ENCODE measurements at regions not wholly inside any gene's neighbourhood (a gene's known extent, or its start where the extent isn't known, plus 50 kb on each side); places are given as distances from the start of the nearest gene placed in this dataset.
A peak's percentile ranks its signal among the peaks of the same experiment; 100 is the strongest.

DNA sequence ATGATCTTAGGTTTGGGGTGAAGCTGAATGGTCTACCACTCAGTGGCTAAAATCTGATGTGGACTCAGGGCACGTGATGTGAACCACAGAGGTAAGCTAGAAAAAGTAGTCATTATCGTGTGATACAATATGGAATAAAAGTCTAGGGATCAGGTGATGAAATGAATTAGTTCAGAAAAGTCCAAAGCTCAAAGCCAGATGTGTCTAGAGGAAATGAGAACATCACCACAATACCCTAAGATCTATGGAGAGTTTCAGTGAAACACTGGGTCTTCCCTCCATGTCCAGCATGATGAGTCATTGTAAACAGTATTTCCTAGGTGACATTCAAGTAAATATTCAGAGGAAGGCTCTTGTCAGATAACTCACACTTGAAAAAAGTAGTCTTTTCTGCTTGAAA lies 1257.4 kb upstream of the ZEB2 start:
- Histone ChIP-seq H3K27me3 (no peaks in the 10 kb centered on the region), H3K9ac (no peak overlapping the region), H3K27ac (peak overlapping the region in 1 of 11 experiments; percentile 8; a peak in 1 of 22 replicates), H3K9me3 (replicated peaks in 1 of 11) (no peaks in the 10 kb centered on the region), H3K4me3 (no peak overlapping the region), H4K20me1 (no peaks in the 10 kb centered on the region), H3K4me1 (no peaks in the 10 kb centered on the region), H3K4me2 (0 out of 22 replicates have a peak overlapping the region, but pooled peaks of 1 of the 11 experiments have one; percentile 0), H3K36me3 (no peaks in the 10 kb centered on the region)
- TF ChIP-seq Cebpa-rat (IDR thresholded peaks at IDR 0.05), result no peak

DNA sequence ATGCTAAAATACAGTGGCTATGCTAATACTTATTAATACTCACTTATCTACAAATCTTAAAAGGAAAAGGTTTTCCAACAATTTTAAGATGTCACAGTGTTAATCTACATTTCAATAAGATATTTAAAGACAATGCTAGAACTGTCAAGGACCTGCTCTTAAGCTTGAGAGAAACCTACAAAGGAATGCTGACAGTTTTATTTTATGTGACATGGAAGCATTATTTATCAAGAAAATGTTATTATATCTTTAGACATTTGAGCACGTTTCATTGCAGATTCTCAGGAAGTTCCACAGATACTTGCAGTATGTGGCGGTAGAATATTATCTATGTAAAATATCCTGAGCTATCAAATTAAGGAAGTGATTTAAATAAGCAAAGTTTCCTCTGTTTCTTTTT lies 1255.7 kb upstream of the ZEB2 start:
- Histone ChIP-seq H3K4me1 (peaks cover 0 to 9% (median 0%) of the 10 kb centered on the region in 10 experiments; a peak in 1 of 20 replicates), H3K4me3 (no peak overlapping the region), H3K36me3 (no peaks in the 10 kb centered on the region), H3K4me2 (no peak overlapping the region), H3K9ac (no peak overlapping the region), H3K27ac (no peak overlapping the region), H3K9me3 (replicated peaks in 1 of 11) (no peaks in the 10 kb centered on the region), H3K27me3 (no peaks in the 10 kb centered on the region), H4K20me1 (no peaks in the 10 kb centered on the region)
- TF ChIP-seq Cebpa-rat (IDR thresholded peaks at IDR 0.05), result no peak

DNA sequence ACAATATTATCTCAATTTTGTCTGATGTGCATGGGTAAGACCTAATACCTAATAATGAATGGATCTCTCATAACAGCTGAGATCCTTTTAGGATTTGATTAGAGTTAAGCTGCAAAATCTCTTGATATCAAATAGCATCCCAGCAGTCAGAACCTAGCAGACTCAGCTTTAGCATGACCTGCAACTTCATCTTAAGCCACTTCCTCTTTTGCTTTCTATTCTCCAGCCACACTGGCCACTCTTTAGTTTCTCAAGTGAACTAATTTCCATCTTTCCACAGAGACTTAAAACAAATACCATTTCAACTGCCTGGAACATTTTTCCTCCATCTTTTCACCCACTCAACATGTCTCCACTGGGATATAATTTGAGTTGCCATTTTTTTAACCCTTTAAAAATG lies 1251.6 kb upstream of the ZEB2 start:
- no peak overlapping the region for H3K4me2 ChIP-seq

DNA sequence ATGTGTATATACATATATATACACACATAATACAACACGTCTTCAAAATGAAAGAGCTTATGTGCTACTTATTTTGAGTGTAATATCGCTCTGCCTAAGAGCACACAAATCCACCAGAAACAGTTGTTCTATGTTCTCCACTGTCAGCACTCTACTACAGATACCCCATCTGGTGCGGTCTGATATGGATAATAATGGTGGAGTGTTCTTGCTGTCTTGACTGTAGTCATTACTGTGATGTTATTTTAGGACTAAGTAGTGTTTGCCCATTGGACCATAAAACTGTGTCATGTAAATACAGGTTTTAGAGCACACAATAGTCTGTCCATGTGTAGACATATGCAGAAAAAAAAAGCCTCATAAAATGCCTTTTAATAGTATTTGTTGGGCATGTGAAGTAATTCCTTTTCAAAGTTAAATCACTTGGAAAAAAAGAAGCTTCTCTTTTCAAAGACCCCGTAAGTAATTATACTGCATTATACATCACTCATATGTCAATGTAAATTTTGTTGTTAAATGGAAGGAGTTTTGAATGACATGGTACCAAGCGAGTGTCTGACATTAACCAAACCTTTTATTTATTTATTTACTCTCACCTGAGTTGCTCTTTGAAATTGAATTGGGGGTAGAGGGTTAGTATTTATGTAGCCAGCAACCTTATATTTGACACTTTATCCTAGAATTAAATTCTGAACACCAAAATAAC lies 1249.2 kb upstream of the ZEB2 start:
- Histone ChIP-seq H3K36me3 (no peaks in the 10 kb centered on the region), H3K27ac (no peak overlapping the region), H3K9ac (no peak overlapping the region), H3K4me3 (no peak overlapping the region), H3K27me3 (no peaks in the 10 kb centered on the region), H4K20me1 (no peaks in the 10 kb centered on the region), H3K4me2 (no peak overlapping the region), H3K4me1 (peaks cover 0 to 9% (median 0%) of the 10 kb centered on the region in 10 experiments; a peak in 1 of 20 replicates), H3K9me3 (replicated peaks in 1 of 11) (no peaks in the 10 kb centered on the region)
- TF ChIP-seq Cebpa-rat (IDR thresholded peaks at IDR 0.05), result no peak

More for the DNA sequence above, 1251.6 kb upstream of the ZEB2 start:
- TF ChIP-seq Cebpa-rat (IDR thresholded peaks at IDR 0.05), result no peak
- H3K36me3 ChIP-seq, result no peaks in the 10 kb centered on the region
- H3K27ac ChIP-seq, result no peak overlapping the region
- no peaks in the 10 kb centered on the region for H3K27me3 ChIP-seq
- H3K4me3 ChIP-seq, result no peak overlapping the region
- no peaks in the 10 kb centered on the region for H3K9me3 ChIP-seq (replicated peaks in 1 of 11)
- H3K9ac ChIP-seq, result no peak overlapping the region
- peaks cover 0 to 9% (median 0%) of the 10 kb centered on the region in 10 experiments; a peak in 1 of 20 replicates for H3K4me1 ChIP-seq
- H4K20me1 ChIP-seq, result no peaks in the 10 kb centered on the region

DNA sequence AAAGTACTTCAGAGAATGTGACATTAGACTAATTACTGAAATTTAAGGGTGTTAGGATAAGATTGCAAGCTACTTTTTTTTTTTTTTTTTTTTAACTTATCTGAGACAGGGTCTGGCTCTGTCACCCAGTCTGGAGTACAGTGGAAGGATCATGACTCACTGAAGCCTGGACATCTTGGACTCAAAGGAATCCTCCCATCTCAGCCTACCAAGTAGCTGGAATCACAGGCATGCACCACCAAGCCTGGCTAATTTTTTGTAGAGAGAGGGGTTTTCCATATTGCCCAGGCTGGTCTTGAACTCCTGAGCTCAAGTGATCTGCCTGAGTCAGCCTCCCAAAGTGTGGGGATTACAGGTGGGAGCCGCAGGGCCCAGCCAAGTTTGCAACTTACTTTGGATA lies 1246.0 kb upstream of the ZEB2 start:
- H3K4me1 ChIP-seq, result no peaks in the 10 kb centered on the region
- H3K4me3 ChIP-seq, result no peak overlapping the region
- H3K4me2 ChIP-seq, result no peak overlapping the region
- H4K20me1 ChIP-seq, result no peaks in the 10 kb centered on the region
- no peaks in the 10 kb centered on the region for H3K36me3 ChIP-seq
- no peaks in the 10 kb centered on the region for H3K27me3 ChIP-seq
- no peak overlapping the region for H3K27ac ChIP-seq
- no peak overlapping the region for H3K9ac ChIP-seq
- H3K9me3 ChIP-seq (replicated peaks in 1 of 11), result no peaks in the 10 kb centered on the region
- no peak for TF ChIP-seq Cebpa-rat (IDR thresholded peaks at IDR 0.05)

DNA sequence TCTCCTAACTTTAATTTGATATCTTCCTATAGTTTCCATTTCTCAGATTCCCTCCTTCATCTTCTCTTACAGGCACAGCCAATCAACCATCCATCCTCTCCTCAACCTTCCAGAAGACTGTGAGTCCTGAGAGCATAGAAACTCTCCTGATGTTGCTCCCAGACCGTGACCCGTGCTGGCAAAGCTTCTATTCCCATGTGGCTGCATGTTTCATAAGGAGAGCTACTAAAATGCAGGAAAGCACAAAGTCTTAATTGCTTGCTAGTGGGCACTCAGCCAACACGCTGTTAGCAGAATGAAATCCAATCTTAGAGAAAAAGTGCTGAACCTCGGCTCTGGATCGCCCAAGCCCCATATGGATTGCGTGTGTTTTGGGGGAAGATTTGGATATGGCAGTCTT lies 1244.7 kb upstream of the ZEB2 start:
- Histone ChIP-seq H3K27ac (no peak overlapping the region), H3K36me3 (no peaks in the 10 kb centered on the region), H3K27me3 (no peaks in the 10 kb centered on the region), H3K9ac (no peak overlapping the region), H4K20me1 (no peaks in the 10 kb centered on the region), H3K4me3 (no peak overlapping the region), H3K4me1 (no peaks in the 10 kb centered on the region), H3K9me3 (replicated peaks in 1 of 11) (no peaks in the 10 kb centered on the region), H3K4me2 (no peak overlapping the region)
- TF ChIP-seq Cebpa-rat (IDR thresholded peaks at IDR 0.05), result no peak

DNA sequence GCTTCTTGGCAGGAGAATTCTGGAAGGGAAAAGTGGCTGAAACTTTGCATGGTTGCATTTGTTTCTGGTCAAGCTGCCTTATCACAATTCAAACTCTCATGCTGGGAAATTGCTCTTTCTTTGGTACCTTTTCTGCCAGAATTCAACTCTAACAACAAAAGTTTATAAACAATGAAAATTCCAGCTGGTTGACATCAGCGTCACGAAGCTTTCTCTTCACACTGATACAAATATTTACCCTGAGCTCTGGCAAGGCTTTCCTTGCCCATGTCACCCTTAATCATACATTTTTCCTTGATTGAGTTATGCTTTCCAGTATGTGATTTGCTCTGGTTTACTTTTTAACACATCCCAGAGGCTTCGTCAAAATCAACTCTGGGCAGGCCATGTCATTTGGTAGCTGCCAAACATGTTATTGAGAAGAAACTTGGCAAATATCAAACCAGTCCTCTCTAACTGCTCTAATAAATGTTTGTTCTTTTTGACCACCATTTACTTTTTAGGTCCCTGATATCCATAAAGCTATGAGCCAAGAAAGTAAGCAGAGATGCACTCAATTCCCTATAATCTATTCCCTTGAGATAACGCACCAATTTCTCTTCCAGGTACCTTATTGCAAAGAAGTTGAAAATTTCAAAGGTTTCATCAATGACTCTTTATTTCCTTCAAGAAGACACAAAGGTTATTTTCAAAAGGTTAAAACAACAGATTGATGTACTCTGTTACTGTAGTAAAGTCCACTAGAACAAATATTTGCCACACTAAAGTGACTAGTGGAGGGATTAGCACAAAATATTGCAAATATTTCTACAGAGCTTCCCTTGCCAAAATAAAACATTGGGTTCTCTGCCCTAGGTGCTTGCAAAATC lies 1241.1 kb upstream of the ZEB2 start:
- Histone ChIP-seq H4K20me1 (no peaks in the 10 kb centered on the region), H3K9ac (no peak overlapping the region), H3K4me2 (no peak overlapping the region), H3K27me3 (no peaks in the 10 kb centered on the region), H3K27ac (no peak overlapping the region), H3K9me3 (replicated peaks in 1 of 11) (no peaks in the 10 kb centered on the region), H3K4me1 (no peaks in the 10 kb centered on the region), H3K4me3 (no peak overlapping the region), H3K36me3 (no peaks in the 10 kb centered on the region)
- no peak for TF ChIP-seq Cebpa-rat (IDR thresholded peaks at IDR 0.05)

DNA sequence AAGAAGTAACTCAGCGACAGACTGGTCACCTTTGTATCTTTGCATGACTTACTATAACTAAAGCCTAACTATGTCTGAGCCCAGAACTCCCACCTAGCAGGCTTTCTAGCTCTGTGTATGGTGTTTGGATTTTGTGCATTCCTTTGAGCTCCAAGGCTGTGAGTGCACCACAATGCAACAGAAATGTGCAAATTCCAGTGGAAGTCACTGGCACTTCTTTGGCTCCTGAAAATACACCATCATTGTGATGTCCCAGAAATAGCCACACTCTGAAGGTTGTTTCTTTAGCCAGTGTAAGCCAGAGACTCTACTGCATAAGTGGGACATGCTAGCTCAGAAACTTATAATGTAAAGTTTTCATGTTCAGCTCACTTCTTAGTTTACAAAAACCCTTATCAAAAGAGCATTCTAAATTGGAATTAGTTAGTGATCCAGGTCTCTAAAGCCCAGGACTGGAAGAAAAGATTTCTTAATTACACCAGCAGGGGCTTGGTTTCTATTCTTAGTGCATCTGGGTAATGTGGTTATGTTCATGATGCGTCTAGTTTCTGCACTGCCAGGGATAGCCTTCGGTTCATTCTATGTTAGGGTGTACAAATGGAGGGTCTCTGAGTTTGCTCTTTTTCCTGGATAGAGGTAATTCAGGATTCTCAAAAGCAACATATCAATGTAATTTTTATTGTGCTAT lies 1239.5 kb upstream of the ZEB2 start:
- no peak for TF ChIP-seq Cebpa-rat (IDR thresholded peaks at IDR 0.05)
- H3K4me2 ChIP-seq, result no peak overlapping the region
- no peaks in the 10 kb centered on the region for H3K27me3 ChIP-seq
- no peak overlapping the region for H3K27ac ChIP-seq
- no peaks in the 10 kb centered on the region for H3K9me3 ChIP-seq (replicated peaks in 1 of 11)
- no peak overlapping the region for H3K4me3 ChIP-seq
- H3K4me1 ChIP-seq, result 0 out of 20 replicates have a peak, but pooled peaks cover 0 to 3% (median 0%) of the 10 kb centered on the region in 10 experiments
- no peak overlapping the region for H3K9ac ChIP-seq
- H4K20me1 ChIP-seq, result no peaks in the 10 kb centered on the region
- no peaks in the 10 kb centered on the region for H3K36me3 ChIP-seq

DNA sequence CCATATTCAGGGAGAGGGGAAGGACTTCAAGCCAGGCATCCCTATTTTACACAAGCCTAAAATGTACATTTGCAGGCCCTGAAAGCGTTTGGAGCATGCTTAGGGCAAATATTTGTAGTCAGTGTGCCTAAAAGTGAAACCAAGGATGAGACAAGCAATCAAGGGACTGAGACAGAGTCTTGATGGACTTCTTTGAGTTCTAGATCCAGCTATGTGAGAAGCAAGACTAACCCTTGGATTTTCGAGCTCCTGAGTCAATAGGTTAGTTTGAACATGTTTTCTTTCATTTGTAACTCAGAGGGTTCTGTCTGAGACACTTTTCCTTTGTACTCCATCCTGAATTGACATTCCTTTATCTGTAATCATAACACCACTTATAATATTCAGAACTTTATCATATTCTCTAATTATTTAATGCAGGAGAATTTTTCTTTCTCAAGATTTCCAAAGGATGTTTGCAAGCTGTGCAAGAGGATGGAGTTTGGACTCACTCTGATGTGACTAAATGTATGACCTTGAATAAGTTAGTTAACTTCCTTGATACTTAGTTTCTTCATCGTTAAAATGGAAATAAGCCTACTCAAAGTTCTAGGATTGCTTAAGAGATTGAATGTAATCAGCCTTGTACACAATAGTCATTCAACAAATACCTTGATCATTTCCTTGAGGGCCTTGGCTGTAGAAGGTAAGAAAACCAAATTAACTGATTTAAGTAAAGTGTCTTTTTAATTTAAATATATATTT lies 1237.8 kb upstream of the ZEB2 start:
- TF ChIP-seq Cebpa-rat (IDR thresholded peaks at IDR 0.05), result no peak
- Histone ChIP-seq H3K36me3 (no peaks in the 10 kb centered on the region), H3K27me3 (no peaks in the 10 kb centered on the region), H3K27ac (no peak overlapping the region), H4K20me1 (no peaks in the 10 kb centered on the region), H3K4me1 (peaks cover 8 to 19% (median 15%) of the 10 kb centered on the region in 10 experiments), H3K4me2 (no peak overlapping the region; a peak in 1 of 22 replicates), H3K9me3 (replicated peaks in 1 of 11) (no peaks in the 10 kb centered on the region), H3K4me3 (no peak overlapping the region), H3K9ac (no peak overlapping the region)
